Fibroblast of skin of right quadriceps (primary cell): ENCODE measurements at regions not wholly inside any gene's neighbourhood (a gene's known extent, or its start where the extent isn't known, plus 50 kb on each side); places are given as distances from the start of the nearest gene placed in this dataset.

Source experiments
- DNase-seq: peaks from one replicate; pipeline ENCODE4 v3.0.0-alpha.2; 2013

DNA sequence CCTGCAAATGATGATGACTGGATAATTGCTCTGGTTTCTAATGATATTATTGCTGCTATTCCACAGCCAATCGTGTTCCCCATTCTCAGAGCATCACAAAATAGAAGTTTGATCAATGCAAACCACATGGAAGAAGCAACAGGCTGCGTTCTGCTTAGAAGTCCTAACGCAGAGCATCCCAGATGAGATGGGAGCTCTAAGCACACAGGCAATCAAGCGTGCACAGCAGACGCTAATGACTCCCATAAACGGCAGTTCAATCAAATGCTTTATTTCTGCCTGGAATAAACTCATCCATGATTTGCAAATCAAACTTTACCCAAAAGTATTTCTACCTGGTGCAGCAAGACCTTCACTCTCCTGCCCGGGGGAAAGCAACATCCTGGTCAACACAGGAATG, 304.2 kb downstream of the FBXO15 start:
- no peak for DNase-seq

GRCh38 chr18:73842795-73843394, 304.7 kb downstream of the FBXO15 start:
- DNase-seq: peak; percentile 49

DNA sequence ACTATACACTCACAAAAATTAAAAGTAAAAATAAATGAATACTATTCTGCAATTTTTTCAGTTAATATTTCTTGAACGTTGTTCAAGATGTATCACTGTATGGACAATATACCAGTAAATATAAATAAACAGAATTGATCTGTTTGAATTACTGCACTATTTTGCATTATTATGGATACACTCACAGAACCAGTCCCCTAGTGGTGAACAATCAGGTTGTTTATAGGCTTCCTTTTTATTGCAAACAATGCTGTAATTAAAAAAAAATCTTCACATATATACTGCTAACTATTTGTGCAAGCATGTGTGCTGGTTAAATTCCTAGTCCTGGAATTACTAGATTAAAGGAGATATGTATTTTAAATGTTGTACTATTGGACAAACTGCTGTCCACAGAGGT, 306.0 kb downstream of the FBXO15 start:
- DNase-seq: no peak

GRCh38 chr18:73840319-73840945, 307.2 kb downstream of the FBXO15 start:
- no peak for DNase-seq

DNA sequence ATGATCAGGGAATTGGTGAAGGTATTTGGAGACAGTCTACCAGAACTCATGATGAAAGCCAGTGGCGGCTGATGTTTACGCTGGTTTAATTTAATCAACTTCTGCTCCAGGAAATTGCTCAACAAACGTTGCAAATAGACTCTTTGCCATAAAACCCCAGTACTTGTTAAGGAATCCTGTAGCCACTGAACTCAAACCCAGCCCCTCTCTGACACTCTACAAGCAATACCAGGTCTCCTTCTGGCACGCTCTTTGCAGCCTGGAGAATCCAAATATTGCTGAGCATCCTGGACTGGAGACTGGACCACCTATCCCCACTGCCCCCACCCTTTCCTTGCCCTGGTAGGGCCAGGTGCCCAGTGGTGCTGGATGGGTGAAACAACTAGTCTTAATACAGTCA, 308.2 kb downstream of the FBXO15 start:
- no peak for DNase-seq

- DNase-seq: no peak
These were observed 309.5 kb downstream of the FBXO15 start for GRCh38 chr18:73838107-73838506.

- DNase-seq: no peak
These were observed 311.8 kb downstream of the FBXO15 start for GRCh38 chr18:73835656-73836364.

DNA sequence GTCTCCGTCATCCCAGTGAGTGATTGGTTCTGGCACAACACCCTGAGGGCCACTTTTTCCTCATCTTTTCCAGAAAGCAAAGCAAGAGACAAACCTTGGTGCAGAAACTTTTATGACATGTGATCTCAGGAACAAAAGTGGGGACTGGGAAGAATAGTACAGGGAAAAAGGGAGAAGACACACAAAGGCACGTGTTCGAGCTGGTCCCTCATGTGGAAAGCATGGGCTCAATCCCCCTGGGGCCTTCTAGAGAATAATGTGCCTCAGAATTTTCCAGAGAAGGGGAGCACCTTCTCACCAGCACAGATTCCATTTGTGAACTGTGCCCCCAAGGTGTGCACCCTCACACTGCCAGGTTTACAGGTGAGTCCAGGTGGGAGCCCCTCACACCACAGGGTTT, 312.6 kb downstream of the FBXO15 start:
- no peak for DNase-seq

- no peak for DNase-seq
These were observed 315.9 kb downstream of the FBXO15 start for GRCh38 chr18:73831688-73832087.

- no peak for DNase-seq
These were observed 318.5 kb downstream of the FBXO15 start for GRCh38 chr18:73829146-73829545.

DNA sequence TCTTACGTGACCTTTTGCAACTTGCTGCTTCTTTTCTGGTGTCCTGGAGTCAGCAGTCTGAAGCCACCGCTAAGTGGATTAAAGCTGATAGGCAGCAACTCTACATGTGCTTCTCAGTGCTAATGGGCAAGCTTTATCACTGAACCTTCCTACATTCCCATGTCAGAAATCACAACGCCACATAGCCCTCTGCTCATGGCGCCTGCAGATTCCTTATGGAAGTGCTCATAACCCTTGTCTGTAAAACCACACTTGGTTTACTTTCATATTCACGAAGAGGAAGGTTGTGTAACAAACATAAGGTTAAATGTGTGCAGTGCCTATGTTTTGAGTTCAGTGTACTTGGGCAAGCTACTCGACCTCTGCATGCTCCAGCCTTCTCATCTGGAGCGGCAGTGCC, 319.8 kb downstream of the FBXO15 start:
- DNase-seq: no peak

DNA sequence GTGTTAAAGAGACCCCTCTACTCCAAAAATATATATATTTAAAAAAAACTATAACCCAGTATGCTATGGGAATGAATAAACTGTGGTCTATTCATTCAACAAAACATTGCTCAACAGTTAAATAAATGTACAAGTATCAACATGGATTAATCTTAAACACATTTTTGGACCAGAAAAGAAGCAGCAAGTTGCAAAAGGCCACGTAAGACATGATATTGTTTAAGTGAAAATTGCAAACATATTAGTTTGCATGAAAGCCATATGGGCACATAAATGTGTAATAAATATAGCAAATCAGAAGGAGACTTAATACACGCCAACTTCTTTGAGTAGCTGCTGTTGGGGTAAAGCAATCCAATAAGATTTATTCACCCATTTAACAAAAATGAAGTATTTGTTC, 321.5 kb downstream of the FBXO15 start:
- peak; percentile 49 for DNase-seq

- DNase-seq: peak; percentile 77
These were observed 323.0 kb downstream of the FBXO15 start for GRCh38 chr18:73824671-73825070.

DNA sequence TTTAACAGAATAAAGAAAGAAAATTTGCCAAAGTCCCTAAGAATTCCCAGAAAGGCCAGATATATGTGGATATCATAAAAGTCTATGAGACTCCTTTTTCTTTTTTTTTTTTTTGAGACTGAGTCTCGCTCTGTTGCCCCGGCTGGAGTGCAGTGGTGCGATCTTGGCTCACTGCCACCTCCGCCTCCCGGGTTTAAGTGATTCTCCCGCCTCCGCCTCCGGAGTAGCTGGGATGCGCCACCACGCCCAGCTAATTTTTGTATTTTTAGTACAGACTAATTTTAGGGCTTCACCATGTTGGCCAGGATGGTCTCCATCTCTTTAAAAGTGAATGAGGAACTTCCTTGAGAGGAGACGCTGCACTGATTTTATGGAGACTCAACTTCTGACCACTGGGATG, 335.2 kb downstream of the FBXO15 start:
- no peak for DNase-seq

GRCh38 chr18:73807551-73808192, 340.0 kb downstream of the FBXO15 start:
- DNase-seq: no peak

- no peak for DNase-seq
These were observed 341.6 kb downstream of the FBXO15 start for GRCh38 chr18:73805991-73806390.

GRCh38 chr18:73797419-73797818, 350.2 kb downstream of the FBXO15 start:
- DNase-seq: no peak

DNA sequence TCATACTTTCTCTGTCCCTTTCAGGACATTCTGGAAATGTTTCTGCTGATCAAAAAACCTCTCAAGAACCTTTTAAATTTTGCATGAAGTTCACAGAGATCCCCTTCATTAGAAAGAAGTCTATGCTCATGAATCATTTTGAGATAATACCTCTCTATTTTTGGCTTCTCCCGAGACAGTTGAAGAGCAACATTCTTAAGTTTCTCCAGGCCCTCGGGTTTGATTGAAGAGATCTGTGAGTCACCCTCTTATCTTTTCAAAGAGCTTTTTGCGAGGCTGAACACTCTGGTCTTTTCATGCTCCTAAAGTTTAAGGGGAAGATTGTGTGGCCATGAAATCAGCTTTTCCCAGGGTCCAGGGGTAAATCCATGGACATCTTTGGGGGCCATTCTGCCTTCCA, 354.2 kb downstream of the FBXO15 start:
- DNase-seq: peak; percentile 48

DNA sequence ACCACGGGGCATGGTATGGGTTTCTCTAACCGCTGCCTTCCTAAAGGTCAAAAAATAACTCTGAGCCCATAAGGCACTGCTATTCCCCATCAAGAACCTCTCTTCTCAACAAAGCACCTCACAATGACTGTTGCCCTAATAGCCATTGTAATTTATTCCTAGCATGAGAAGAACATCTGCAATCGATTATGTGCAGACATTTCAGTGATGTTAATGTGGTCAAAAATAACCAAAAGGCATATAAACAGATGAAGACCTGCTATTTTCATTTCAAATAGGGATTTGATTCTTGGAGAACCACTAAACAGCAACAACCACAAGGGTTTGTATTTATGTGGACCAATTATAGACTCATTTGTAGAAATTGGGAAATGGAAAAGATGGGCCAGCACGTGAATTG, 356.6 kb downstream of the FBXO15 start:
- DNase-seq: peak; percentile 76

GRCh38 chr18:73790587-73790986, 357.0 kb downstream of the FBXO15 start:
- no peak for DNase-seq

- no peak for DNase-seq
These were observed 360.3 kb downstream of the FBXO15 start for GRCh38 chr18:73787316-73787715.

DNA sequence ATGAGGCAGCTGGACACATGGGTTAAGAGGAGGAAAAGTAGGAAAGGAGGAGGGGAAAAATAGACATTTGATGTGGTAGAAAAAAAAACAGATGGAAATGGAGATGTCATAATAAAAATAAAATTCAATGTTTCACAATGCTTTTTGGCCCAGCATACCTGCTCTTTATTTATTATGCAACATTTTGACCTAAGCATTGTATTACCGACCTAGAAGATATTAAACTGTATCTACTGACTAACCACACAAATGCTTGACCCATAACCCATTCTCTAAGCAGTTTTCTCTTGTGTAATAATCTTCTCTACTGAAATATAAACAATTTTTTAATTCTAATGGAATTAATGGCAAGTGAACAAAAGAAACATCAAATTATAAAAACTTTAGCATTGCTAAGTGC, 362.3 kb downstream of the FBXO15 start:
- no peak for DNase-seq

GRCh38 chr18:73784853-73785252, 362.8 kb downstream of the FBXO15 start:
- DNase-seq: no peak

DNA sequence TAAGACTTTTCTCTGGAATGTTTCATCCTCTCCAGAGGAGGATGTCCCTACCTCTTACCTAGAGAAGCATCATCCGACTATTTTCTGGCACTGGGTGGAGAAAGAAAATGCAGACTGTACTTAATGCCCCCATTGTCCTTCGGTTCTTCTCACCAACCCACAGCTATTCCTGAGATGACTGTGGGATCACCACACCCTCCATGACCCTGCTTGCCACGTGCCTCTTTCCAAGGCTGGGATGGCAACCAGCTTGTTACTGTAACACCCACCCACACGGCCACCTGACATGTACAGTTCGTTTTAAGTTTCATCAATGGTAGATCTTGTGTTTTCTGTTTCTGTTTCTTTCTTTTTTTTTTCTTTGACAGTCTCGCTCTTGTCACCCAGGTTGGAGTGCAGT, 365.2 kb downstream of the FBXO15 start:
- no peak for DNase-seq
